ENCODE measurements at regions not wholly inside any gene's neighbourhood (a gene's known extent, or its start where the extent isn't known, plus 50 kb on each side); places are given as distances from the start of the nearest gene placed in this dataset.

DNA sequence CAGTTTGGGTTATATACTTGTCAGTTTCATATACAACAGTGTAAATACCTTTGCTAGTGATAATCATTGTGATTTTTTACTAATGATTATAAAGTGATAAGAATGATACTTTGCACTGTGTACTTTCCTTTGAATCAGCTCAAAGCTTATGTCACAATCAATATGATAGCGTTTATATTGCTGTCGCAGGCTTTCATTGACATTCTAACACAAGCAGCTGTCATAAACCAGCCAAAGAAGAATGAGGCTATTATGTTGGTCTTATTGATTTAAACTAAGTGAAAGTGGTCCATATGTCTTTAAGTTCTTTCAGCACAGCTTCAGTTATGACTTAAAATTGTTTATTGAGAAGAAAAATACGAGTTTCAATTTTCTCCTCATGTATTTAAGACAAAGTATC is 272.7 kb upstream of the RGMB start:
- ChIA-PET POLR2A (no interaction called here), CTCF (interaction anchor here (0.6 to 0.7 kb wide), 2 partner anchors 14 to 81 kb away, joined by 3 to 4 read pairs; no protein-coding TSS in a partner anchor)
- BruUV-seq (replicated peaks), result no TSS peak
- DNase-seq (ENCODE audit: unreplicated experiment), result no peak
- Mint-ChIP-seq H3K4me1 (ENCODE audit: insufficient read depth, unreplicated experiment) (no peaks in the 10 kb centered on the region), H3K9me3 (ENCODE audit: unreplicated experiment) (no peaks in the 10 kb centered on the region), H3K4me3 (ENCODE audit: unreplicated experiment) (no peak overlapping the region), H3K36me3 (ENCODE audit: insufficient read depth, unreplicated experiment) (no peaks in the 10 kb centered on the region), H3K27ac (ENCODE audit: low read depth, unreplicated experiment) (no peak overlapping the region), H3K27me3 (ENCODE audit: insufficient read depth, unreplicated experiment) (no peaks in the 10 kb centered on the region)
- intact Hi-C loops (cut with micrococcal nuclease), result no loop called here
- TF ChIP-seq, protein P1, sequence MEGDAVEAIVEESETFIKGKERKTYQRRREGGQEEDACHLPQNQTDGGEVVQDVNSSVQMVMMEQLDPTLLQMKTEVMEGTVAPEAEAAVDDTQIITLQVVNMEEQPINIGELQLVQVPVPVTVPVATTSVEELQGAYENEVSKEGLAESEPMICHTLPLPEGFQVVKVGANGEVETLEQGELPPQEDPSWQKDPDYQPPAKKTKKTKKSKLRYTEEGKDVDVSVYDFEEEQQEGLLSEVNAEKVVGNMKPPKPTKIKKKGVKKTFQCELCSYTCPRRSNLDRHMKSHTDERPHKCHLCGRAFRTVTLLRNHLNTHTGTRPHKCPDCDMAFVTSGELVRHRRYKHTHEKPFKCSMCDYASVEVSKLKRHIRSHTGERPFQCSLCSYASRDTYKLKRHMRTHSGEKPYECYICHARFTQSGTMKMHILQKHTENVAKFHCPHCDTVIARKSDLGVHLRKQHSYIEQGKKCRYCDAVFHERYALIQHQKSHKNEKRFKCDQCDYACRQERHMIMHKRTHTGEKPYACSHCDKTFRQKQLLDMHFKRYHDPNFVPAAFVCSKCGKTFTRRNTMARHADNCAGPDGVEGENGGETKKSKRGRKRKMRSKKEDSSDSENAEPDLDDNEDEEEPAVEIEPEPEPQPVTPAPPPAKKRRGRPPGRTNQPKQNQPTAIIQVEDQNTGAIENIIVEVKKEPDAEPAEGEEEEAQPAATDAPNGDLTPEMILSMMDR (IDR thresholded peaks at IDR 0.05; ENCODE audit: unreplicated experiment), result no peak

DNA sequence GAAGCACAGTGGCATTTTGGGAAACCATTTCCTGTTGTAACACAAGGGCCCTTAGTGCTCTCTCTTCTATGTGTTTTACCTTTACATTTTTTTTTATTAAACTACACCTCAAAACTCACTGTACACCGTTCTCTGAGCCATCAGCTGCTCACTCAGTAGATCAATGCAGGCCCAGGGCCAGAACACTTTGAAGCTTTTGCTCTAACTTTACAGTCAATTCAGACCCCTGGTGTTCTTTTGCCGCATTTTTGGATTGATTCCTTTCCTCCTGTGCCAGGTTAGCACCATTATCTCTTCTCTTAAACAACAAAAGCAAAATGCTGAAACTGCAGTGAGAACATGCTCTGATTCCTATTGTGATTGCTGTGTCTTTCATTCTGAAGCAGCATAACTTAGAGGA is 269.8 kb upstream of the RGMB start:
- no peaks in the 10 kb centered on the region for H3K36me3 Mint-ChIP-seq (ENCODE audit: insufficient read depth, unreplicated experiment)
- intact Hi-C loops (cut with micrococcal nuclease), result no loop called here
- H3K9me3 Mint-ChIP-seq (ENCODE audit: unreplicated experiment), result no peaks in the 10 kb centered on the region
- no peaks in the 10 kb centered on the region for H3K27me3 Mint-ChIP-seq (ENCODE audit: insufficient read depth, unreplicated experiment)
- TF ChIP-seq, protein P1 (IDR thresholded peaks at IDR 0.05; ENCODE audit: unreplicated experiment), result no peak
- no peak overlapping the region for H3K27ac Mint-ChIP-seq (ENCODE audit: low read depth, unreplicated experiment)
- POLR2A ChIA-PET, result no interaction called here
- no TSS peak for BruUV-seq (replicated peaks)
- CTCF ChIA-PET, result interaction anchor here (0.6 kb wide), 1 partner anchor 264 kb away, joined by 3 read pairs; no protein-coding TSS in a partner anchor
- no peak overlapping the region for H3K4me3 Mint-ChIP-seq (ENCODE audit: unreplicated experiment)
- no peaks in the 10 kb centered on the region for H3K4me1 Mint-ChIP-seq (ENCODE audit: insufficient read depth, unreplicated experiment)
- DNase-seq (ENCODE audit: unreplicated experiment), result no peak

DNA sequence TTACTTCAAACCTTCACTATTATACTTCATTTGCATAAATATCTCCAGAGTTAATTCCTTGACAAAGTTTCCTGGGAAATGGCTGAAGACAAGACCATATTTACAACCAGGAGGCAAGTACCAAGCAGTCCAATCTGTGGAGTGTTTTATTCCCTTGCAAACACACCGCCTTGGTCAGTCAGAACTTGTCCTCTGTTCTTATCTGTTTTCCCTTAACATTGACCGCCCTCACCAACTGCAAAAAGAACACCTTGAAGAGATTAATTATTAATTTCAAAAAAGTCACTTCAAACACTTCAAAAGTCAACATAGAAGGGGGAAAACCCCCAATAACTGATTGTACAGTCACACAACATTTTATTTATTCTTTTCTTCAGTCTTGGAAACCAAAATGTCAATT is 269.0 kb upstream of the RGMB start:
- DNase-seq (ENCODE audit: unreplicated experiment), result no peak
- Mint-ChIP-seq H3K27ac (ENCODE audit: low read depth, unreplicated experiment) (no peak overlapping the region), H3K36me3 (ENCODE audit: insufficient read depth, unreplicated experiment) (no peaks in the 10 kb centered on the region), H3K4me1 (ENCODE audit: insufficient read depth, unreplicated experiment) (no peaks in the 10 kb centered on the region), H3K4me3 (ENCODE audit: unreplicated experiment) (no peak overlapping the region), H3K9me3 (ENCODE audit: unreplicated experiment) (no peaks in the 10 kb centered on the region), H3K27me3 (ENCODE audit: insufficient read depth, unreplicated experiment) (no peaks in the 10 kb centered on the region)
- ChIA-PET CTCF (no interaction called here), POLR2A (interaction anchor here (0.7 kb wide), 1 partner anchor 17 kb away, joined by 3 read pairs; no protein-coding TSS in a partner anchor)
- TF ChIP-seq, protein P1 (IDR thresholded peaks at IDR 0.05; ENCODE audit: unreplicated experiment), result no peak
- intact Hi-C loops (cut with micrococcal nuclease), result no loop called here
- no TSS peak for BruUV-seq (replicated peaks)

DNA sequence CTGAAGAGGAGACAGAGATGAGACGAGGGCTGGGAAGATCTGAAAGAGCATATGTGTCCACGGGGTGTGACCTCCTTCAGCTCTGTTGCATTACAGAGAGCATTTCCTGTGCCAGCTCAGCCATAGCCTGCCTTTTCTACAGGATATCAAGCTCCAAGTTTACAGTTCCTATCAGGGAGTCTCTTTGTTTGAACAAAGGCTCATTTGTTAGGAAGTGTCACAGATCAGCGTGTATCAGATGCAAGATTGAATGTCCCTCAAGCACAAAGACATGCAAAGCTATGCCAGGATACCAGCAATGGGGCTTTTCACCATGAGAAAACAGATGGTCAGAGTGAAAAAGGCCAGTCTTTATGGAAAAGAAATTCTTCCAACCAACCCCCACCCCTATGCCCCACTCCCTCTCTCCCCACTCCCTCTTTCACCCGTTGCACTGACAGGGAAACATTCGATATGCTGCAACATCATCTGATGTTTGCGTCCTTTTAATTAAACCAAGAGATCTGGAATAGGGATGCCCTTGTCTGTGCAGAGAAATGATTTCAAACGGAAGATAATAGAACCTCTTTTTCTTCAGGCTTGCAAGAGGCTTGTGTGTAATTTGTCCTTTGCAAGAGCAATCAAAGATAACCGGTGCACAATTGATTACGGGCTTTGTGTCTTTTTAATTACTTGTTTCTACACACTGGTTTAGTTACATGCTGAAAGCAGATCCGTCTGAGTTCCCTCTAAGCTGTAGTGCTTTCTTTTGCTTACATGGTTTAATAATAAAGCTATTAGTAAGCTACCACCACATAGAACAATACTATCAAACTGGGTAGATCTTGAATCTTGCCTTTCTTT is 263.1 kb upstream of the RGMB start:
- CTCF ChIA-PET, result interaction anchor here (1.4 kb wide), 1 partner anchor 258 kb away, joined by 6 read pairs; no protein-coding TSS in a partner anchor
- no peak overlapping the region for H3K27ac Mint-ChIP-seq (ENCODE audit: low read depth, unreplicated experiment)

More for the DNA sequence above, 263.1 kb upstream of the RGMB start:
- TF ChIP-seq, protein P1 (IDR thresholded peaks at IDR 0.05; ENCODE audit: unreplicated experiment), result no peak
- Mint-ChIP-seq H3K9me3 (ENCODE audit: unreplicated experiment) (no peaks in the 10 kb centered on the region), H3K36me3 (ENCODE audit: insufficient read depth, unreplicated experiment) (no peaks in the 10 kb centered on the region), H3K27me3 (ENCODE audit: insufficient read depth, unreplicated experiment) (no peaks in the 10 kb centered on the region), H3K4me1 (ENCODE audit: insufficient read depth, unreplicated experiment) (no peaks in the 10 kb centered on the region), H3K4me3 (ENCODE audit: unreplicated experiment) (no peak overlapping the region)
- DNase-seq (ENCODE audit: unreplicated experiment), result no peak
- POLR2A ChIA-PET, result no interaction called here
- intact Hi-C loops (cut with micrococcal nuclease), result no loop called here
- BruUV-seq (replicated peaks), result no TSS peak
